ENCODE measurements at regions not wholly inside any gene's neighbourhood (a gene's known extent, or its start where the extent isn't known, plus 50 kb on each side); places are given as distances from the start of the nearest gene placed in this dataset.

GRCh38 chr13:99774644-99775043 is 196.9 kb downstream of the ZIC5 start:
- no peak for TF ChIP-seq REST (IDR thresholded peaks at IDR 0.05; ENCODE audit: insufficient read depth in 1 of 2, low read depth in 2 of 2, low read length in 2 of 2)
- no peak for TF ChIP-seq POLR2AphosphoS5 (IDR thresholded peaks at IDR 0.05; ENCODE audit: low read depth, low read length)
- TF ChIP-seq TAF1 (IDR thresholded peaks at IDR 0.05; ENCODE audit: borderline replicate concordance, insufficient read depth, low read length): no peak

Measured in PFSK-1 (cell line).